ENCODE measurements at regions not wholly inside any gene's neighbourhood (a gene's known extent, or its start where the extent isn't known, plus 50 kb on each side); places are given as distances from the start of the nearest gene placed in this dataset.

- H3K9me3 ChIP-seq, result no peaks in the 10 kb centered on the region
- intact Hi-C loops (cut with DNase I), result no loop called here
- TF ChIP-seq POLR2A (IDR thresholded peaks at IDR 0.05), result no peak
- TF ChIP-seq CTCF (IDR thresholded peaks at IDR 0.05), result no peak
- DNase-seq, result no peak
- H3K27ac ChIP-seq, result no peak overlapping the region
- H3K27me3 ChIP-seq, result no peaks in the 10 kb centered on the region
- no peaks in the 10 kb centered on the region for H3K36me3 ChIP-seq (replicated peaks in 1 of 2; ENCODE audit: insufficient read depth in 1 of 2, low read depth in 2 of 2)
- H3K4me3 ChIP-seq, result no peak overlapping the region
- H3K4me1 ChIP-seq, result no peaks in the 10 kb centered on the region
- ATAC-seq, result no peak
These were observed 605.6 kb upstream of the TEX47 start for GRCh38 chr7:89401099-89401498.

GRCh38 chr7:89401690-89402089 is 606.2 kb upstream of the TEX47 start:
- ATAC-seq (no peak), DNase-seq (no peak)
- H3K27me3 ChIP-seq, result no peaks in the 10 kb centered on the region
- no peaks in the 10 kb centered on the region for H3K36me3 ChIP-seq (replicated peaks in 1 of 2; ENCODE audit: insufficient read depth in 1 of 2, low read depth in 2 of 2)
- H3K4me3 ChIP-seq, result no peak overlapping the region
- no peak for TF ChIP-seq POLR2A (IDR thresholded peaks at IDR 0.05)
- no peak for TF ChIP-seq CTCF (IDR thresholded peaks at IDR 0.05)
- 48 to 56% methylated on average over 4 of the region's 4 CpGs for WGBS, 2 donors
- no peaks in the 10 kb centered on the region for H3K9me3 ChIP-seq
- no peak overlapping the region for H3K27ac ChIP-seq
- no peaks in the 10 kb centered on the region for H3K4me1 ChIP-seq
- intact Hi-C loops (cut with DNase I), result no loop called here

GRCh38 chr7:89451911-89452310 is 656.4 kb upstream of the TEX47 start:
- no peak for ATAC-seq
- Histone ChIP-seq H3K27me3 (no peaks in the 10 kb centered on the region), H3K27ac (no peak overlapping the region), H3K4me1 (no peaks in the 10 kb centered on the region), H3K4me3 (no peak overlapping the region), H3K9me3 (no peaks in the 10 kb centered on the region), H3K36me3 (replicated peaks in 1 of 2; ENCODE audit: insufficient read depth in 1 of 2, low read depth in 2 of 2) (no peaks in the 10 kb centered on the region)
- TF ChIP-seq POLR2A (IDR thresholded peaks at IDR 0.05) (no peak), CTCF (IDR thresholded peaks at IDR 0.05) (no peak)
- intact Hi-C loops (cut with DNase I), result no loop called here
- no peak for DNase-seq

GRCh38 chr7:89456556-89456955 is 661.0 kb upstream of the TEX47 start:
- TF ChIP-seq CTCF (IDR thresholded peaks at IDR 0.05), result no peak
- TF ChIP-seq POLR2A (IDR thresholded peaks at IDR 0.05), result no peak
- no peaks in the 10 kb centered on the region for H3K9me3 ChIP-seq

GRCh38 chr7:89458114-89458513 is 662.6 kb upstream of the TEX47 start:
- TF ChIP-seq CTCF (IDR thresholded peaks at IDR 0.05) (no peak), POLR2A (IDR thresholded peaks at IDR 0.05) (no peak)
- Histone ChIP-seq H3K9me3 (no peaks in the 10 kb centered on the region), H3K4me1 (no peaks in the 10 kb centered on the region), H3K27ac (no peak overlapping the region), H3K4me3 (no peak overlapping the region), H3K27me3 (no peaks in the 10 kb centered on the region), H3K36me3 (replicated peaks in 1 of 2; ENCODE audit: insufficient read depth in 1 of 2, low read depth in 2 of 2) (no peaks in the 10 kb centered on the region)
- intact Hi-C loops (cut with DNase I), result no loop called here
- DNase-seq, result no peak
- 62 to 64% methylated on average over 3 of the region's 3 CpGs for WGBS, 2 donors
- ATAC-seq, result no peak

More at GRCh38 chr7:89456556-89456955, 661.0 kb upstream of the TEX47 start:
- H3K27me3 ChIP-seq, result no peaks in the 10 kb centered on the region
- H3K27ac ChIP-seq, result no peak overlapping the region
- DNase-seq (no peak), ATAC-seq (no peak)
- no peaks in the 10 kb centered on the region for H3K36me3 ChIP-seq (replicated peaks in 1 of 2; ENCODE audit: insufficient read depth in 1 of 2, low read depth in 2 of 2)
- H3K4me1 ChIP-seq, result no peaks in the 10 kb centered on the region
- WGBS, 2 donors, result 66 to 86% methylated on average over 1 of the region's 1 CpG
- H3K4me3 ChIP-seq, result no peak overlapping the region
- intact Hi-C loops (cut with DNase I), result no loop called here
